ENCODE measurements at regions not wholly inside any gene's neighbourhood (a gene's known extent, or its start where the extent isn't known, plus 50 kb on each side); places are given as distances from the start of the nearest gene placed in this dataset.
"Not testable (repeated sequence)": the region's sequence is repeated elsewhere in the genome, so short reads cannot be mapped to it uniquely, and the experiment has no call there.

GRCh38 chr17:71769850-71770249, 351.0 kb upstream of the SOX9 start:
- DNase-seq, result no peak

- DNase-seq, result no peak
Measured at GRCh38 chr17:71777048-71777640, 343.7 kb upstream of the SOX9 start.

- no peak for DNase-seq
Measured at GRCh38 chr17:71779482-71779881, 341.3 kb upstream of the SOX9 start.

- no peak for DNase-seq
Measured at GRCh38 chr17:71780596-71780995, 340.2 kb upstream of the SOX9 start.

GRCh38 chr17:71782021-71782420, 338.8 kb upstream of the SOX9 start:
- not testable (repeated sequence) for DNase-seq

GRCh38 chr17:71790791-71791190, 330.0 kb upstream of the SOX9 start:
- no peak for DNase-seq

GRCh38 chr17:71791311-71791710, 329.5 kb upstream of the SOX9 start:
- no peak for DNase-seq

- DNase-seq, result no peak
Measured at GRCh38 chr17:71792966-71793365, 327.9 kb upstream of the SOX9 start.

- DNase-seq, result no peak
Measured at GRCh38 chr17:71793518-71793917, 327.3 kb upstream of the SOX9 start.

- no peak for DNase-seq
Measured at GRCh38 chr17:71798701-71799100, 322.1 kb upstream of the SOX9 start.

- DNase-seq, result no peak
Measured at GRCh38 chr17:71799657-71800056, 321.2 kb upstream of the SOX9 start.

GRCh38 chr17:71801301-71801700, 319.5 kb upstream of the SOX9 start:
- no peak for DNase-seq

- no peak for DNase-seq
Measured at GRCh38 chr17:71802663-71803062, 318.2 kb upstream of the SOX9 start.

- DNase-seq, result no peak
Measured at GRCh38 chr17:71803656-71804284, 317.1 kb upstream of the SOX9 start.

GRCh38 chr17:71809537-71809936, 311.3 kb upstream of the SOX9 start:
- no peak for DNase-seq

GRCh38 chr17:71813861-71814260, 307.0 kb upstream of the SOX9 start:
- DNase-seq, result not testable (repeated sequence)

- DNase-seq, result no peak
Measured at GRCh38 chr17:71821511-71821910, 299.3 kb upstream of the SOX9 start.

GRCh38 chr17:71824671-71825070, 296.1 kb upstream of the SOX9 start:
- DNase-seq, result no peak

- DNase-seq, result no peak
Measured at GRCh38 chr17:71825687-71826086, 295.1 kb upstream of the SOX9 start.

- DNase-seq, result no peak
Measured at GRCh38 chr17:71828182-71828596, 292.6 kb upstream of the SOX9 start.

- DNase-seq, result no peak
Measured at GRCh38 chr17:71830866-71831265, 290.0 kb upstream of the SOX9 start.

- DNase-seq, result no peak
Measured at GRCh38 chr17:71842986-71843385, 277.8 kb upstream of the SOX9 start.

- DNase-seq, result no peak
Measured at GRCh38 chr17:71845337-71845736, 275.5 kb upstream of the SOX9 start.

GRCh38 chr17:71846561-71847110, 274.2 kb upstream of the SOX9 start:
- no peak for DNase-seq

Measured in CD4-positive, alpha-beta T cell treated with Interleukin-4 for 4 hours (primary cell).